ENCODE measurements at regions not wholly inside any gene's neighbourhood (a gene's known extent, or its start where the extent isn't known, plus 50 kb on each side); places are given as distances from the start of the nearest gene placed in this dataset.

GRCh38 chr3:107128946-107129345, 248.3 kb upstream of the CCDC54 start:
- intact Hi-C loops (cut with DNase I) = no loop called here
- Histone ChIP-seq H3K27me3 (ENCODE audit: insufficient read depth in 3 of 3, low read length in 2 of 3) (no peaks in the 10 kb centered on the region), H3K36me3 (ENCODE audit: insufficient read depth in 1 of 2, low read depth in 1 of 2) (no peaks in the 10 kb centered on the region)

GRCh38 chr3:107130089-107130700, 247.0 kb upstream of the CCDC54 start:
- Histone ChIP-seq H3K27me3 (ENCODE audit: insufficient read depth in 3 of 3, low read length in 2 of 3) (no peaks in the 10 kb centered on the region), H3K27ac (no peak overlapping the region), H3K36me3 (ENCODE audit: insufficient read depth in 1 of 2, low read depth in 1 of 2) (no peaks in the 10 kb centered on the region), H3K9me3 (no peaks in the 10 kb centered on the region), H3K4me3 (no peak overlapping the region), H3K4me1 (no peaks in the 10 kb centered on the region)
- DNase-seq (no peak), ATAC-seq (no peak)
- TF ChIP-seq, protein P1, sequence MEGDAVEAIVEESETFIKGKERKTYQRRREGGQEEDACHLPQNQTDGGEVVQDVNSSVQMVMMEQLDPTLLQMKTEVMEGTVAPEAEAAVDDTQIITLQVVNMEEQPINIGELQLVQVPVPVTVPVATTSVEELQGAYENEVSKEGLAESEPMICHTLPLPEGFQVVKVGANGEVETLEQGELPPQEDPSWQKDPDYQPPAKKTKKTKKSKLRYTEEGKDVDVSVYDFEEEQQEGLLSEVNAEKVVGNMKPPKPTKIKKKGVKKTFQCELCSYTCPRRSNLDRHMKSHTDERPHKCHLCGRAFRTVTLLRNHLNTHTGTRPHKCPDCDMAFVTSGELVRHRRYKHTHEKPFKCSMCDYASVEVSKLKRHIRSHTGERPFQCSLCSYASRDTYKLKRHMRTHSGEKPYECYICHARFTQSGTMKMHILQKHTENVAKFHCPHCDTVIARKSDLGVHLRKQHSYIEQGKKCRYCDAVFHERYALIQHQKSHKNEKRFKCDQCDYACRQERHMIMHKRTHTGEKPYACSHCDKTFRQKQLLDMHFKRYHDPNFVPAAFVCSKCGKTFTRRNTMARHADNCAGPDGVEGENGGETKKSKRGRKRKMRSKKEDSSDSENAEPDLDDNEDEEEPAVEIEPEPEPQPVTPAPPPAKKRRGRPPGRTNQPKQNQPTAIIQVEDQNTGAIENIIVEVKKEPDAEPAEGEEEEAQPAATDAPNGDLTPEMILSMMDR (IDR thresholded peaks at IDR 0.05) = no peak
- WGBS, 3 donors = 97 to 98% (median 98%) methylated on average over 6 of the region's 6 CpGs
- intact Hi-C loops (cut with DNase I) = no loop called here

More at GRCh38 chr3:107128946-107129345, 248.3 kb upstream of the CCDC54 start:
- TF ChIP-seq, protein P1 (IDR thresholded peaks at IDR 0.05) = no peak
- ATAC-seq = no peak
- no peaks in the 10 kb centered on the region for H3K9me3 ChIP-seq
- no peak overlapping the region for H3K4me3 ChIP-seq
- no peak for DNase-seq
- no peak overlapping the region for H3K27ac ChIP-seq
- H3K4me1 ChIP-seq = no peaks in the 10 kb centered on the region
- 40 to 52% (median 51%) methylated on average over 3 of the region's 3 CpGs for WGBS, 3 donors

DNA sequence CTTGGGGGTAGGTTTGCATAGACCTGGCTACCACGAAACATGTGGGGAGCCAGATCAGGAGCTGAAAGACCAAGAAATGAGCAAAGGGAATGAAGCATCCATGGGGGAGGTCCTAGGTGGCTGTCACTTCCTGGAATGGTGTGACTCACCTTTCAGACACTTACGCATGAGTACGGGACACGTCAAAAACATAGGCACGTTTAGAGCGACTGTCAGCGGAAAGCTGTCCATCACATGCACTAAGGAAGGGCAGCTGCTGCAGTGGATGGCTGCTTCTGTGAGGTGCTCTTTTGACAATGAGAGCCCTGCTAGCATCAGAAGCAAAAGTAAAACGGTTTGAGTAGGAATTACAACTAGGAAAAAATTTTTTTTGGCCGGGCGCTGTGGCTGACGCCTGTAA, 244.6 kb upstream of the CCDC54 start:
- H3K36me3 ChIP-seq (ENCODE audit: insufficient read depth in 1 of 2, low read depth in 1 of 2) = no peaks in the 10 kb centered on the region
- 92 to 94% (median 94%) methylated on average over 11 of the region's 11 CpGs for WGBS, 3 donors
- H3K27ac ChIP-seq = no peak overlapping the region
- H3K9me3 ChIP-seq = no peaks in the 10 kb centered on the region
- H3K4me1 ChIP-seq = no peaks in the 10 kb centered on the region
- H3K27me3 ChIP-seq (ENCODE audit: insufficient read depth in 3 of 3, low read length in 2 of 3) = no peaks in the 10 kb centered on the region
- no peak overlapping the region for H3K4me3 ChIP-seq
- intact Hi-C loops (cut with DNase I) = no loop called here
- no peak for ATAC-seq
- no peak for DNase-seq
- TF ChIP-seq, protein P1 (IDR thresholded peaks at IDR 0.05) = no peak

GRCh38 chr3:107133891-107134290, 243.3 kb upstream of the CCDC54 start:
- 93 to 96% (median 96%) methylated on average over 3 of the region's 3 CpGs for WGBS, 3 donors

More at GRCh38 chr3:107133891-107134290, 243.3 kb upstream of the CCDC54 start:
- intact Hi-C loops (cut with DNase I) = no loop called here
- H3K9me3 ChIP-seq = no peaks in the 10 kb centered on the region
- no peaks in the 10 kb centered on the region for H3K27me3 ChIP-seq (ENCODE audit: insufficient read depth in 3 of 3, low read length in 2 of 3)
- H3K4me1 ChIP-seq = no peaks in the 10 kb centered on the region
- DNase-seq = no peak
- no peaks in the 10 kb centered on the region for H3K36me3 ChIP-seq (ENCODE audit: insufficient read depth in 1 of 2, low read depth in 1 of 2)
- H3K4me3 ChIP-seq = no peak overlapping the region
- TF ChIP-seq, protein P1 (IDR thresholded peaks at IDR 0.05) = no peak
- H3K27ac ChIP-seq = no peak overlapping the region
- ATAC-seq = no peak
